Anterior cingulate cortex (tissue), 58 donors: ENCODE measurements at regions not wholly inside any gene's neighbourhood (a gene's known extent, or its start where the extent isn't known, plus 50 kb on each side); places are given as distances from the start of the nearest gene placed in this dataset.

Source experiments
- DNase-seq, 58 donors: peaks; one replicate each; lab custom pipeline; 2025; lab: John Stamatoyannopoulos, UW

- DNase-seq: no peak
Observed at GRCh38 chr18:14905350-14905749, 157.4 kb downstream of the ANKRD30B start.

GRCh38 chr18:14905979-14906378 lies 158.0 kb downstream of the ANKRD30B start:
- DNase-seq: no peak

- no peak for DNase-seq
Observed at GRCh38 chr18:14907420-14907819, 159.4 kb downstream of the ANKRD30B start.

GRCh38 chr18:14908541-14908940 lies 160.6 kb downstream of the ANKRD30B start:
- DNase-seq: no peak

- no peak for DNase-seq
Observed at GRCh38 chr18:14912967-14913366, 165.0 kb downstream of the ANKRD30B start.

- no peak for DNase-seq
Observed at GRCh38 chr18:14914121-14914520, 166.1 kb downstream of the ANKRD30B start.

- no peak for DNase-seq
Observed at GRCh38 chr18:14914771-14915170, 166.8 kb downstream of the ANKRD30B start.

GRCh38 chr18:14916181-14916580 lies 168.2 kb downstream of the ANKRD30B start:
- DNase-seq: no peak

GRCh38 chr18:14916851-14917250 lies 168.9 kb downstream of the ANKRD30B start:
- no peak for DNase-seq

GRCh38 chr18:14917311-14917710 lies 169.3 kb downstream of the ANKRD30B start:
- no peak for DNase-seq

- DNase-seq: no peak
Observed at GRCh38 chr18:14919666-14920065, 171.7 kb downstream of the ANKRD30B start.

- no peak for DNase-seq
Observed at GRCh38 chr18:14921031-14921430, 173.1 kb downstream of the ANKRD30B start.

GRCh38 chr18:14921547-14921946 lies 173.6 kb downstream of the ANKRD30B start:
- no peak for DNase-seq

GRCh38 chr18:14922031-14922430 lies 174.1 kb downstream of the ANKRD30B start:
- no peak for DNase-seq

- DNase-seq: no peak
Observed at GRCh38 chr18:14922965-14923565, 175.1 kb downstream of the ANKRD30B start.

- no peak for DNase-seq
Observed at GRCh38 chr18:14924226-14924625, 176.3 kb downstream of the ANKRD30B start.

GRCh38 chr18:14925281-14925709 lies 177.3 kb downstream of the ANKRD30B start:
- DNase-seq: no peak

GRCh38 chr18:14927701-14928100 lies 179.7 kb downstream of the ANKRD30B start:
- no peak for DNase-seq

GRCh38 chr18:14928396-14928795 lies 180.4 kb downstream of the ANKRD30B start:
- no peak for DNase-seq

GRCh38 chr18:14930076-14930475 lies 182.1 kb downstream of the ANKRD30B start:
- no peak for DNase-seq

GRCh38 chr18:14930576-14930975 lies 182.6 kb downstream of the ANKRD30B start:
- no peak for DNase-seq

- no peak for DNase-seq
Observed at GRCh38 chr18:14933049-14933851, 185.3 kb downstream of the ANKRD30B start.
